HG03442 (cell line): ENCODE measurements at regions not wholly inside any gene's neighbourhood (a gene's known extent, or its start where the extent isn't known, plus 50 kb on each side); places are given as distances from the start of the nearest gene placed in this dataset.
"Not testable (repeated sequence)": the region's sequence is repeated elsewhere in the genome, so short reads cannot be mapped to it uniquely, and the experiment has no call there.

Experiments
- ATAC-seq: cut with Tn5 transposase; IDR thresholded peaks from one replicate; pipeline ENCODE4 v1.9.1; 2021; ENCODE audit warnings: mild to moderate bottlenecking, moderate library complexity; ENCODE audit not compliant: unreplicated experiment

DNA sequence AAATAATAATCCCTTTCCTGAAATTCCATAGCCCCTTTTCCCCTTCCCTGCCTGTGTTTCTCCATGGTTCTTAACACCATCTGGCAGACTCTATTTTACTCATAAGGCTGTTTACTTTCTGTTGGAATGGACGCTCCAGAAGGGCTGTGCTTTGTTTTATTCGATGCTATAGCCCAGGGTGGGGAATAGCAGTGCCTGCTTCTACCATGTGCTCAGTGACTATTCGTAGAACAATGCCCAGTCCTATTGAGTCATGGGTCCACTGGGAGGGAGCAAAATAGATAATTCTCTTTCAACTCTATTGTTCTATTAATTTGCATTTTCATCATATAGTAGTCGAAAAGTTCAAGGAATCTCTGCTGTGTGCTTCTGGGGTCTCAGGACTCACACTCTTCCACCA lies 565.1 kb downstream of the C6orf118 start:
- ATAC-seq, result no peak

DNA sequence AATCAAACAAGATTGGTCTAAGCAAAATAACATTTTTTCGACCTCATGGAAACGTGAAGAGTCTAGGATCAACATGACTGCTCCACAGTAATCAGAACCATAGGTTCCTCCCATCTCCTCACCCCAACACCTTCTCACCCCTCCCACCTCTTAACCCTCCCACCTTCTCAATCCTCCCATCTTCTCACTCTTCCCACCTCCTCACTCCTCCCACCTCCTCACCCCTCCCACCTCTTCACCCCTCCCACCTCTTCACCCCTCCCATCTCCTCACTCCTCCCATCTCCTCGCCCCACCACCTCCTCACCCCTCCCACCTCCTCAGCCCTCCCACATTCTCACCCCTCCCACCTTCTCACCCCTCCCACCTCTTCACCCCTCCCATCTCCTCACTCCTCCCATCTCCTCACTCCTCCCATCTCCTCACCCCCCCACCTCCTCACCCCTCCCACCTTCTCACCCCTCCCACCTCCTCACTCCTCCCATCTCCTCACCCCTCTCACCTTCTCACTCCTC lies 567.4 kb downstream of the C6orf118 start:
- no peak for ATAC-seq

DNA sequence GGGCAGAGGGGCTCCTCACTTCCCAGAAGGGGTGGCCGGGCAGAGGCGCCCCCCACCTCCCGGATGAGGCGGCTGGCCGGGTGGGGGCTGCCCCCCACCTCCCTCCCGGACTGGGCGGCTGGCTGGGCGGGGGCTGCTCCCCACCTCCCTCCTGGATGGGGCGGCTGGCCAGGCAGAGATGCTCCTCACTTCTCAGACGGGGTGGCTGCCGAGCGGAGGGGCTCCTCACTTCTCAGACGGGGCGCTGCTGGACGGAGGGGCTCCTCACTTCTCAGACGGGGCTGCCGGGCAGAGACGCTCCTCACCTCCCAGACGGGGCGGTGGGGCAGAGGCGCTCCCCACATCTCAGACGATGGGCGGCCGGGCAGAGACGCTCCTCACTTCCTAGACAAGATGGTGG lies 573.3 kb downstream of the C6orf118 start:
- ATAC-seq, result not testable (repeated sequence)

DNA sequence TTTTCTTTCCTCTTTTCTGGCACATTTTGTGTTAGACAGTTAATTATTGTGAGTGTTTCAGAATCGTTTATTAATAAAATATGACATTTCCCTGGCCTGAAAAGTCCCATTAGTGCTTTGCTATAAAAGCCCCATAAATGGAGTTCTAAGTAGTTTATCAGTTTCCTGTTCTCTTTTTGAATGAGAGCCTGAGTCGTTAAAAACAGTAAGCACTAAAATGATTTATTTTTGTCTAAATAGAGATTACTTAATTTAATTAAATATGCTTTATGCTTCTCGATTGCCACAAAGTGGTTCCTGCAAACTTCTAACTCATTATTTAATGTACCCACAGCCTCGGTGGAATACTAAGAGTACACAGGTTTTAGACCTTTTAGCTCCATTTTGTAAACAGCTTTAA lies 577.9 kb downstream of the C6orf118 start:
- ATAC-seq, result no peak

DNA sequence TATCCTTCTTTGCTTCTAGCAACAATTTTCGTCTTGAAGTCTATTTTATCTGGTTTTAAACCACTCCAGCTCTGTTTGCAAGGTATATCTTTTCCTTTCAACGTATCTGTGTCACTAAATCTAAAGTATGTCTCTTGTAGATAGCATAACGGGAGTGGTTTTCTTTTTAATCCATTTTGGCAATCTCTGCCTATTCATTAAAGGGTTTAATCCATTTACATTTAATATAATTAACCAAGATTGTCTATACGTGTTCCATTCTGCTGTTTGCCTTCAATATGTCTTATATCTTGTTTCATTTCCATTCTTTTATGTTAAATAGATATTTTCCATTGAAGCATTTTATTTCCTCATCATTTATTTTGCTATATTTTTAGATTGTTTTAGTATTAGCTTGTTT lies 587.9 kb downstream of the C6orf118 start:
- ATAC-seq, result no peak

DNA sequence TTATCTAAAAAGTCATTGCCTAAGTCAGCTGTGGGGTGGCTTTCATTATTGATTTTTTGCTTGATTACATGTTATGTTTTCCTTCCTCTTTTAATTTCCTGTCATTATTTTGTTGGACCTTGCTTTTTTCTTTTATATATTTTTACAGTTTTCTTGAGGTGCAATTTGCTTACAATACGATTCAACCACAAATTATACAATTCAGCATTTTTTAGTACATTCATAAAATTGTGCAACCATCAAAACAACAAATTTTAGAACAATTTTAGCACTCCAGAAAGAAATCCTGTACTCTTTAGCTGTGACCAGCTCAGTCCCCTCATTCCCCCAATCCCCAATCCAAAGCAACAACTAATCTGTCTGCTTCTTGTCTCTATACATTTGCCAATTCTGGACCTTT lies 608.9 kb downstream of the C6orf118 start:
- no peak for ATAC-seq

DNA sequence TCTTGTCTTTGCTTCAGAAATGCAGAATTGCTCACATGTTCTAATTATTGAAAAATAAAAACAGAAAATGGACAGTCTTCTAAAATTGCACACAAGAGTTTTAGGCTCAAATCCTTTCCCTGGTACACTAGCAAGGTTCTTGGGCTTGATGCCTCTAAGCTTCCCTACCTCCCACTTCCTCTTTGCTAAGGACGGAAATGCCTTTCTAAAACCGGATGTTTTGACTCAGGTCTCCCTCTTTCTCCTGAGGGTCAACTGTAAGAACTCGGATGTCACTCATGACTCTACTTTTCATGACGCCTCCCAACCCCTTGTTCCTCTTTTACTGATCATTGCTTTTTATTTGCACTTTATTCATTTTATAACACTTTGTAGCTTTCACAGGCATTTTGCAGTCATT lies 613.5 kb downstream of the C6orf118 start:
- no peak for ATAC-seq

DNA sequence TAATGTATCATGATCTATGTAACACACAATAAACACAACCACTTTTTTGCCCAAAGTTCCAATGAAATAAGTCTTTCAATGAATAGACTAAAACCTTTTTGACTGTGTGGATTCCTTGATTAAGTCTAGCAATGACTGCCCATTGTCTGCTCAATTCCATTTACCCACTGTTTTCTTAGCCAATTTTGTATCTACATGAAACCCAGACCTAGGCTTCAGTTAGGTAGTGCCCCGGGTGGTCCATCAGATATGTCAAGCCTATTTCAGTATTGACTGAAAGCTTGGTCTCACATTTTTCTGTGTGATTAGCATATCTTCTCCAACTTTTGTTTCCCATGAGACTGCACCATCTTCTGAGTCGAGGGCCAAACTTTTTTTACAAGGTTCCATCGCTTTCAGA lies 615.0 kb downstream of the C6orf118 start:
- no peak for ATAC-seq

DNA sequence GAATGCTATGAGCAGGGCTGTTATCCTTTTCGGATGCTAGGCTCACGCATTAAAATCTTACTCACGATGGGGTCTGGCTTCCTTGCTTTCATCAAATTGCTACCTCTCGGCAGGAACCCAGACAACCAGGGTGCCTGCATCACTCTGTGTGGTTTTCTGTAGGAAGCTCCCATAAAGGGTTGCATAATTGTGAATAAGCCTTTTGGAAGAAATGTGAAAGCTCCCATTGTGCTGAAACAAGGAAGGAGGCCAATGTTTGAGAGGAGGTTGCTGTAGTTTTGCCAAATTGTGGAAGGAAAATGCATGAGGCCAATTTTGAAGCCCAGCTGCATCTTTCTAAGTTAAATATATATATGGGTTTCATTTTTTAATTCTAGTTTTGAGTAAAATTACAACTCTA lies 615.5 kb downstream of the C6orf118 start:
- ATAC-seq, result no peak

DNA sequence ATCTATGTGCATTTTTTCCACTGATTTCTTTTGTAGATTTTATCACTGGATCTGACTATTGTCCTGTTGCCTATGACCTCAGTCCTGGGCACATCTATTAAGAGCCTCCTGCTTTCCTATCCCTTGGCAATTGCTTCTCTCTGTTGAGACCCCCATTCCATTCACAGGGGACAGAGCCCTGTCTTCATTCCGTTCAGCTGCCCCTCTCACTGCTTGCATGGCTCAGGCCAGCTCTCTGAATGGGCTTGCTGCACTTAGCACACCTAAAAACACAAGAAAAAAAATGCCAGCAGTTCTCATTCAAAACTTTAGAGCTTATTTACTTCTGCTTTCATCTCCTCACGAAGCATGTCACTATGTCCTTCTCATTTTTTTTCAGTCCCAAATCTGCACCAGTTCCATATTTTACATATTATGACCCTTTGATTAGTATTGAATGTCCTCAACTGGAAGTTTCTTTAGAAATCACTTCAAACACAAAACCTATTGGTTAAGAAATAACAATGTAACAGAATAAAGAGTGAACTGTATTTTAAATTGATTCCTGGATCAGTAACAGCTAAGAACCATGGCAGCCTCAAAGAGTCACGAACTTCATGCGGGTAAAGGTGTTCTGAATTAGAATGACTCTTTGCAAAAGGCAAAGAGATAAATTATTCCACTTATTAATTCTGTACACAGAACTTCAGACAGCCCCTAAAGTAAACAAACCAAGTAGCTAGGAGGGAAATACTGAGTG lies 616.5 kb downstream of the C6orf118 start:
- ATAC-seq, result no peak

DNA sequence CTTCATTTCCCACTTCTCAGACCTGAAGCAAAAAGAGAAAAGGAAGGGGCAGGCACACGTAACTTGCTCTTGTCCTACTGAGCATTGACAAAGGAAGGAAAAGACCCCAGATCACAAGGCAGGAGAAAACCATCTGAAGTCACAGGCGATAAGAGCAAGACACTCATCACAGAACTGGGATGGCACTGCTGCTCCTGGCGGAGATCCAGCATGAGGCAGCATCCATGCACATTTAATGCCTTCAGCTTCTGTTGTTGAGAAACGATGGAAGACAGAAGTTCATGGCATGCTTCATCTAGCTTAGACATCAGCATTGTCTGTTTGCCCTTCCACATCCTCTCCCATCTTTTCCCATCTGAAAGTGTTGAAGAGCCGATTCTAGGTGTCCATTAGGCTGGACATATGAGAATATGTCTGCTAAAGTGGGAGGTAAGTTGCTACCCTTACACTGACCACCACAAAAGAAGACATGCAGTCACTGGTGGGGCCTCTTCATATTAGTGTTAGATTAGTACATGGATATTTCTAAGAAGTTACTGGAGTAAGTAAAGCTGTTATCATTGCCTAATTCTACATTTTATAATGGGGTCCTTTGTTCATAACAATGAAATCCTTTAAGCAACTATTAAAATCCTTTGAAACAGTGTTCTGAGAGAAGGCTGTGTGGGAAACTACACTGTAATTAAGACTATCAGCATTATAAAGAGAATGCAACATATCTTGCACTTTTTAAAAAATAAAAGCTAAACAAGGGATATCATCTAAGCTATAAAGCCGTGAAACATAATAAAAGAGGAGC lies 618.5 kb downstream of the C6orf118 start:
- ATAC-seq, result no peak

DNA sequence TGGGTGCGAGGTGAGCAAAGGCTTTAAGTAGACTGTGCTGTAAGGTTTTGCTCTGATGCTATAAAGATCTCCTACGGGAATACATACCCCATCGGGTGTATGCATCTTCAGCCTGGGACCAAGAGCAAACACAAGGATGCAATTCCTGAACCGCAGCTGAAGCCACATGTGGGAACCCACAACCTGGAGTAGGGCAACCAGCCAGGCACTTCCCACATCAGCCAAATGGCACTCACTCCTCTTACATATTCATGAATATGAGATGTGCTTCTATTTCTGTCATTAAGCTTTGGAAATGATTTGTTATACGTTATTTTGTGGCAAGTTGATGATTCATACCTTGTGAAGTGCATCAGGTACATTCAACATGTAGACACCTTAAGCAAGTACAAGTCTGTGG lies 619.2 kb downstream of the C6orf118 start:
- no peak for ATAC-seq

DNA sequence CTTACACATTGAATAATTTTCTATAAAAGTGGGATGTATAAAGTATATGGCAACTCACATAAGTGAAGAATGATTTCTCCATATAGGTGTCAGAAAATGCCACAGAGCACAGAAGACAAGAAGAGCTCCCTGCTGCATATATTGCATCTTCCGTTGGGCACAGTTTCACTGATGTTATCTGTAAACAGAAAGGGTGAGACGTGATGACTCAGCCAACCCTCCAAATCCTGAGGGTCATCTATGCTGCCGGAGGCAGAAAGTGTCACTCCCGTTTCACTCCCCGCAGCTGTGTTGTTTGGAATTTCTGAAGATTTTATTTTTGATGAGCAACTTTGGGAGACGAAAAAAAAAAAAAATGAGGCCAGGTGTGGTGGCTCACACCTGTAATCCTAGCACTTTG lies 644.1 kb downstream of the C6orf118 start:
- no peak for ATAC-seq

DNA sequence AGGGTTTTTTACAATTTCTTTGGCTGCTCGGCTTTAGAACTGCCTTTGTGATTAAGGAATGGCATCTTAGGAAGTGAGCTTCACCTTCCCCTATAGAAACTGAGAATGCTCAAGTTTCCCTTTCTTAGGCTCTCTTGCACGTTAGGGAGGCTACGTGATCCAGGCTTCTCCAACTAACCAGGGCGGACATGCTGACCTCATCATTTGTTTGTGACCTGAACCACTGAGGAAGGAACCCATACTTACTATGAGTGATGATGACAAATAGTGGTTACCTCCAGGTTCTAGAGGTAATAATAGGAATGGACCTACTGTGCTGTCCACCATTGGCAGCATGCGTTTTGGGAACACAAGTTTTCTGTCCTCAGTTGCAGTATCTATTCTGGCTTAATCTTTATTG lies 645.8 kb downstream of the C6orf118 start:
- no peak for ATAC-seq

DNA sequence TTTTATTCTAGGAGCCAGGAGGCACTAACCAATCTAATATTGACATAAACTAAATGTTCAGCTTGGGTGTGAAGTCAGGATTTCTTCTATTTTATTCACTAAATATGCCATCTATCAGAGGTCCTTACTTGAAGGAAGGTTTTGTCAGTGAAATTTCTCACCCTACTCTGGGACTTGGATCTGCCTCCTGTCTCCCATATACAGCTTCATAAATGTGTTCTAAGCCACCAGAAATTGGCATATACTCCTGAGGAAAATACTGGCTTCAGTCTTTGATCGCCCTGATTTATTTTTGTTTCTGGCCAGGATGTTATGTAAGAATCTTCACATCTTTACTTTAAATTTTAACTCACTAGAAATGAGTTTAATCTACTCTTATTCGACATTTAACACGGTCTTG lies 647.7 kb downstream of the C6orf118 start:
- ATAC-seq, result no peak

DNA sequence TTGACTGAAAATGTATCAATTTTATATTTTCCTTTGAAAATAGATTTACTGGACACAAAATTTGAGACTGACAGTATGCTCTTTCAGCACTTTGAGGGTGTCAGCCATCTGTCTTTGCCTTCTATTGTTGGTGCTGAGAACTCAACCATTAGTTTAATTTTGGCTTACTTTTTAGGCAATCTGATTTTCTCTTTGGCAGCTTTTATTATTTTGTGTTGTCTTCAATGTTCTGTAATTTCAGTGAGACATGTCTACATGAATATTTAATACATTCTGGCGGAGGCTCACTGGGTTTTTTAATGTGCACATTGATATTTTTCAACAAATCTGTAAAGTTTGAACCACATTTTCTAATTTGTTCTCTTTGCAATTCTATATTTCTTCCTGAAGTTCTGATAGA lies 648.6 kb downstream of the C6orf118 start:
- no peak for ATAC-seq

DNA sequence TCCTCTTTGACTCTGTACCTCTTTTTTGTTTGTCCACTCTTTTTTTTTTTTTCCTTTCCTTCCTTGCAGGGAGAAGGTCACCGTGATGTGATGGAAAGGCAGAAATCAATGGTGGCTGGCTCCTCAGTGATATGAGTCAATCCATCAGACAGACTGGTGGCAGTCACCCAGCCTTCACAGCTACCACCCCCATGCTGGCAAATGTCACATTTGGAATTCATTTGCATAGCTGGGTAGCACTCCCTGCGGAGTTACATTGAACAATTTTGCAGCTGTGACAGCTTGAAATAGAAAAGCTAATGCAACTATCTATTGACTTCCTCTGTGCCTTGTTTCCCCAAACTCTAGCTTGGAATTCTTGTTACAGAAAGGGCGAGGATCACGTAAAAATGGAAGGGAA lies 668.4 kb downstream of the C6orf118 start:
- ATAC-seq, result no peak

DNA sequence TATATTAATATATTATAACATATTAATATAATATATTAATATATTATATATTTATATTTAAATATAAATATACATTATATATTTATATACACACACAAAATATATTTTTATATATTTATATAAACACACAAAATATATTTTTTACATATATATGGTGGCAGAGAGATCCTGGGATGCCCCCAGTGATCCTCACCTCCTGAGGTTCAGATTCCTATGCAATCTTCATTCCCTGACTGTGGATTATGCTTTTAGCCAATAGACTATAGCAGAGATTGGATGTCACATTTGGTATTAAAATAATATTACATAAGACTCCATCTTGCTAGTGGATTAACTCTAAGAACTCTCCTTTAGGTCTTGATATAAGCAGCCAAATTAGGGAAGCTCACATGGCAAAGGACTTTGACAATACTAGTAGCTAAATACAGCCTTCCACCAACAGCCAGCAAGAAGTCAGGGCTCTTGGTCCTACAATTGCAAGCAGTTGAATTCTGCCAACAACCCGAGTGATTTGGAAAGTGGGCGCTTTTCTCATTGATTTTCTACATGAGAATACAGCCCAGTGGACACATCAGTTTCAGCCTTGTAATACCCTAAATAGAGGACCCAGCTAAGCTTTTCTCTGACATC lies 681.0 kb downstream of the C6orf118 start:
- ATAC-seq, result no peak

DNA sequence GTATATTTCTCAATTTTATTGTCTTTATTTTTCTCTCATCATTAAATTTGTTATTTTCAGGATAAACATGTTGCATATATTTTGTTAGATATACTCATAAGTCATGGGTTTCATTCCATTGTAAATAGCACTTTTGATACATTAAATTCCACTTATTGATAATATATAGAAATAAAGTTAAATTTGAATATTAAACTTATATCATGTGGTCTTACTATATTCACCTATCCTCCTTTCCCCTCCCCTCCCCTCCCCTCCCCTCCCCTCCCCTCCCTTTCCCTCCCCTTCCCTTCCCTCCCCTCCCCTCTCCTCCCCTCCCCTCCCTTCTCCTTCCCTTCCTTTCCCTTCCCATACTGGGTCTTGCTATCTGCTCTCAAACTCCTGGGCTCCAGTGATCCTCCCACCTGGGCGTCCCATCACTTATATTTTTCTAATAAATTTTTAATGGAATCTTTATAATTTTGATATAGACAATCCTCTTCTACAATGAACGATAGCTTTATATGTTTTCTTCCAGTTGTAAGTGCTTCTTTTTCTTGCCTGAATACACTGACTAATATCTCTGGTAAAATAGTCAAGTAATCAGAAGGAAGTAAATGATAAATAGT lies 692.4 kb downstream of the C6orf118 start:
- no peak for ATAC-seq

DNA sequence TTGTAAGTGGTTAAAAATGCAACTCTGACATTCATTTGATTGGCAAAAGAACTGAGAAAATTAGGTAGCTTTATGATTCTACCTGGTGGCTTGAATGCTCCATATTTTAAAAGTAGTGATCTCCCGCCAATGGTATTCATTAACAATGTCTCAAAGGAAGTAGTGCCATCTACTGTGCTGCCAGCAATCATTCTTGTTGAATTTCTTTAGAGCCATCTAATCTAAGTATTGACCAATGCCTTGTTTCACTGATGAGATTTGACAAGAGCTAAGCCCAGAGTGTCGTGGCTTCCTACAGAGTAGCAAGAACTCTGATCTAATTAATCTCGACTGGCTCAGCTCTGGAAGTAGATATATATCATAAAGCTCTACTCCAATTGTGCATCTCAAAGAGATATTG lies 696.7 kb downstream of the C6orf118 start:
- ATAC-seq, result no peak

DNA sequence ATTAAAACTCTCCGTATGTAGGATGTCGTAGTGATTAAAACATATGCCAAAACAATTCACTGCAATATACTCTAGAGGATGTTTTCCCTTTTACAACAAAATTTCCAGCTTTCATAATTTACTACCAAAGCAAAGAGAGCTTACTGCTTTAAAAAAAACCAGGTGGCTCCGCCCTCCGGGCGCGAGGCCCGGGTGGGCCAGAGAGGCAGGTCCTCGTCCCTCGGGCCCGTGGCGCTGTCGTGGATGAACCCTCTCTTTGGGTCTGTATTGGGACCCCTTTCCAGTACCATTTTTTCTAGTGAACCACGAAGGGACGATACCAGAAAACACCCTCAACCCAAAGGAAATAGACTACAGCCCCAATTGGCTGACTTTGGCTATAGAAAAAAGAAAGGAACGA lies 698.5 kb downstream of the C6orf118 start:
- not testable (repeated sequence) for ATAC-seq
